Spleen (tissue), 11 donors: ENCODE measurements at regions not wholly inside any gene's neighbourhood (a gene's known extent, or its start where the extent isn't known, plus 50 kb on each side); places are given as distances from the start of the nearest gene placed in this dataset.
"Not testable (repeated sequence)": the region's sequence is repeated elsewhere in the genome, so short reads cannot be mapped to it uniquely, and the experiment has no call there.

Experiments
- DNase-seq: peaks from one replicate; pipeline ENCODE4 v3.0.0-alpha.2; 2020
- H3K27ac ChIP-seq, 8 donors: fragments of 200-600 bp; sonication (generic) in 7 of 8; 1 replicate in 4 of 8; 2 replicates in 4 of 8; pipeline versions ENCODE4 v1.5.0 to v1.8.0; 2016 to 2021; ENCODE audit warnings: inconsistent platforms in 4 of 8, mild to moderate bottlenecking in 4 of 8, moderate library complexity in 1 of 8
- H3K27me3 ChIP-seq, 7 donors: fragments of 200-600 bp; sonication (generic) in 6 of 7; replicated peaks in 1 of 7; 1 replicate in 4 of 7; 2 replicates in 3 of 7; pipeline versions ENCODE4 v1.5.0 to v1.8.0; 2016 to 2021; ENCODE audit warnings: inconsistent platforms in 3 of 7, mild to moderate bottlenecking in 1 of 7
- H3K36me3 ChIP-seq, 6 donors: fragments of 200-600 bp; sonication (generic) in 5 of 6; 1 replicate in 4 of 6; 2 replicates in 2 of 6; pipeline versions ENCODE4 v1.5.0 to v1.8.0; 2016 to 2021; ENCODE audit warnings: inconsistent platforms in 2 of 6
- H3K4me1 ChIP-seq, 6 donors: fragments of 200-600 bp; sonication (generic) in 5 of 6; 1 replicate in 3 of 6; 2 replicates in 3 of 6; pipeline versions ENCODE4 v1.5.0 to v1.8.0; 2016 to 2021; ENCODE audit warnings: inconsistent platforms in 3 of 6
- H3K4me3 ChIP-seq, 8 donors: fragments of 200-600 bp; sonication (generic) in 7 of 8; 1 replicate in 4 of 8; 2 replicates in 4 of 8; pipeline versions ENCODE4 v1.5.0 to v1.8.0; 2016 to 2021; ENCODE audit warnings: inconsistent platforms in 4 of 8, mild to moderate bottlenecking in 4 of 8, moderate library complexity in 2 of 8
- H3K9me3 ChIP-seq, 8 donors: fragments of 200-600 bp; sonication (generic) in 7 of 8; 1 replicate in 4 of 8; 2 replicates in 4 of 8; pipeline versions ENCODE4 v1.5.0 to v1.8.0; 2016 to 2021; ENCODE audit warnings: inconsistent platforms in 4 of 8
- CTCF ChIP-seq, 11 experiments: fragments of 200-600 bp in 7 of 11; fragments of 450-650 bp in 4 of 11; sonication (generic) in 4 of 11; IDR thresholded peaks in 8 of 11; conservative IDR thresholded peaks in 3 of 11; 1 replicate in 7 of 11; 2 replicates in 4 of 11; pipeline versions ENCODE4 v1.4.0 to v1.8.0; 2016 to 2021; ENCODE audit warnings: antibody characterized with exemption in 11 of 11, inconsistent platforms in 4 of 11, mild to moderate bottlenecking in 1 of 11
- POLR2A ChIP-seq, 3 donors: fragments of 450-650 bp; IDR thresholded peaks; one replicate each; pipeline ENCODE4 v1.5.1; 2017; ENCODE audit warnings: antibody characterized with exemption in 3 of 3, mild to moderate bottlenecking in 1 of 3
- POLR2AphosphoS5 ChIP-seq, 3 donors: sonication (generic); formaldehyde crosslinking; IDR thresholded peaks; one replicate each; pipeline ENCODE4 v1.5.1; 2017; ENCODE audit warnings: antibody characterized with exemption in 3 of 3
- WGBS, 5 donors: extraction: QIAGEN DNeasy Blood & Tissue Kit in 3 of 5; methylation state at CpG; one replicate each; pipeline versions ENCODE4 v1.1.5 to v1.1.7; 2013 to 2018; 5-methylcytosine and 5-hydroxymethylcytosine counted together
- intact Hi-C: fragments of 100-400 bp; cut with DNase I; formaldehyde crosslinking; loops from one replicate; pipeline ENCODE4 v1.15.0; 2023; ENCODE audit warnings: low total_unique reads
- donor health status: healthy with polysubstance abuse.
- donor health status: DM: no; HTN: no; CAD: no; lungs with moderate emphysema.
- donor health status: DM: no; HTN: no; CAD: no.
- donor health status: Bipolar disorder and iron deficiency.
- donor health status: healthy.
- donor health status: DM: no; HTN: no; CAD: no.
- donor health status: DM: yes; HTN: yes; CAD: no.

DNA sequence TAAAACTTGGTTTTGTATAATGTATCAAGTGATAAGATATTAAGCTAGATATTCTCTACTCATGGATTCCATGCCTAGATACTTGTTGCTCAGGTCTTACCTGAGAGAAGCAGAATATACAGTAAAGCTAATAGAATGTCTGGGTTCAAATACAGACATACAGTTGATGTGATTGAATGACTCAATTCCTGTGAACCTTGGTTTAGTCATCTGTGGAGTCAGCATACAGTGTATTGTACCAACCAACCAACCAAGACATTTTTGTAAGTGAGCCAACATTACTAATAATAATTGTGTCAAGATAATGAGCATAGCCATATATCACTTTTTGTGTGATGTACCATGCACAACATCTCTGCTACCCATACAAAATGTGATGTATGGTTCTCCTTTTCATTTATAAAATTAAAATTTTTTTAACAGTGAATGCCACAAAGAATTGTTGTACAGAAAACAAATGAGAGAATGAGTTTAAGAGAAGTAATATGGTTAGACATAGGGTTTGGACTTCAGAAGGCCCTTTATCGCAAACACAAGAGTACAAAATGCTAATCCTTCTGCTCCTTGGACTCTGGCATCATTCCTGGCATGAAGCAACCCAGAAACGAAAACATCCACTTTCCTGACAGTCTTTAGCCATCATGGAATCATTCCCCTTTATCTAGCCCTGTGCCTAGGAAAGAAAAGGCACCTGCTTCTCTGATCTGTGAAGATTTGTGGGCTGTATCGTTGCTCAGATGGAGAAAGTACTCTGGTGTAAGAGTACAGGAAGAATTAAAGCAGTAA, 977.2 kb upstream of the USP15 start:
- intact Hi-C loops: no loop called here
- Histone ChIP-seq H3K27me3 (no peaks in the 10 kb centered on the region), H3K27ac (no peak overlapping the region), H3K4me3 (no peak overlapping the region), H3K4me1 (no peaks in the 10 kb centered on the region), H3K36me3 (no peaks in the 10 kb centered on the region), H3K9me3 (peaks cover 9 to 71% (median 53%) of the 10 kb centered on the region in 8 donors)
- TF ChIP-seq POLR2AphosphoS5 (IDR thresholded peaks at IDR 0.05) (no peak), POLR2A (IDR thresholded peaks at IDR 0.05) (no peak), CTCF (IDR thresholded peaks at IDR 0.05 in 8 of 11, conservative IDR thresholded peaks at IDR 0.05 in 3 of 11) (no peak)
- 44 to 62% (median 58%) methylated on average over 3 of the region's 3 CpGs for WGBS, 5 donors
- no peak for DNase-seq

DNA sequence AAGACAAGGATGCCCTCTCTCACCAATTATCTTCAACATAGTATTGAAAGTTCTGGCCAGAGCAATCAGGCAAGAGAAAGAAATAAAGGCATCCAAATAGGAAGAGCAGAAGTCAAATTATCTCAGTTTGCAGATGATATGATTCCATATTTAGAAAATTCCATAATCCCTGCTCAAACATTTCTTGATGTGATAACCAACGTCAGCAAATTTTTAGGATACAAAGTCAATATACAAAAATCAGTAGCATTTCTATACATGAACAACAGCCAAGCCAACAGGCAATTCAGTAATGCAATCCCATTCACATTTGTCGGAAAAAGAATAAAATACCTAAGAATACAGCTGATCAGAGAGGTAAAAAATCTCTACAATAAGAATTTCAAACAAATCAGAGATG, 969.7 kb upstream of the USP15 start:
- Histone ChIP-seq H3K4me1 (no peaks in the 10 kb centered on the region), H3K4me3 (no peak overlapping the region), H3K36me3 (no peaks in the 10 kb centered on the region), H3K27ac (no peak overlapping the region), H3K27me3 (no peaks in the 10 kb centered on the region), H3K9me3 (peaks cover 7 to 78% (median 54%) of the 10 kb centered on the region in 8 donors)
- no peak for DNase-seq
- TF ChIP-seq POLR2A (IDR thresholded peaks at IDR 0.05) (no peak), POLR2AphosphoS5 (IDR thresholded peaks at IDR 0.05) (no peak), CTCF (IDR thresholded peaks at IDR 0.05 in 8 of 11, conservative IDR thresholded peaks at IDR 0.05 in 3 of 11) (no peak)
- 77 to 90% (median 85%) methylated on average over 2 of the region's 2 CpGs for WGBS, 5 donors
- intact Hi-C loops: no loop called here

GRCh38 chr12:61291647-61292046, 968.6 kb upstream of the USP15 start:
- TF ChIP-seq POLR2A (IDR thresholded peaks at IDR 0.05): no peak
- no peak for TF ChIP-seq CTCF (IDR thresholded peaks at IDR 0.05 in 8 of 11, conservative IDR thresholded peaks at IDR 0.05 in 3 of 11)
- TF ChIP-seq POLR2AphosphoS5 (IDR thresholded peaks at IDR 0.05): no peak
- WGBS, 5 donors: 77 to 92% (median 88%) methylated on average over 2 of the region's 2 CpGs
- Histone ChIP-seq H3K27ac (no peak overlapping the region), H3K36me3 (no peaks in the 10 kb centered on the region), H3K4me3 (no peak overlapping the region), H3K4me1 (no peaks in the 10 kb centered on the region), H3K9me3 (peaks cover 0 to 67% (median 42%) of the 10 kb centered on the region in 8 donors), H3K27me3 (no peaks in the 10 kb centered on the region)
- intact Hi-C loops: no loop called here
- no peak for DNase-seq

- H3K27me3 ChIP-seq, H3K4me1 ChIP-seq, intact Hi-C loops, DNase-seq, H3K36me3 ChIP-seq, H3K27ac ChIP-seq, H3K4me3 ChIP-seq: not testable (repeated sequence)
- H3K9me3 ChIP-seq: peaks cover 0 to 43% (median 19%) of the 10 kb centered on the region in 8 donors
- 90 to 94% (median 94%) methylated on average over 10 to 13 of the region's 13 CpGs for WGBS, 5 donors
These were observed 966.2 kb upstream of the USP15 start for GRCh38 chr12:61294011-61294410.
